ENCODE measurements at regions not wholly inside any gene's neighbourhood (a gene's known extent, or its start where the extent isn't known, plus 50 kb on each side); places are given as distances from the start of the nearest gene placed in this dataset.

- H3K9ac ChIP-seq (ENCODE audit: low read length) = no peak overlapping the region
- H3K27me3 ChIP-seq (ENCODE audit: insufficient read depth, low read length) = no peaks in the 10 kb centered on the region
- no peaks in the 10 kb centered on the region for H3K79me2 ChIP-seq (ENCODE audit: insufficient read depth, low read length)
- H4K20me1 ChIP-seq (ENCODE audit: insufficient read depth, low read length) = no peaks in the 10 kb centered on the region
- no peaks in the 10 kb centered on the region for H3F3A ChIP-seq (ENCODE audit: insufficient read depth, low read length)
- H3K27ac ChIP-seq (ENCODE audit: low read depth, low read length, poor library complexity, severe bottlenecking) = no peak overlapping the region
- H3K36me3 ChIP-seq (ENCODE audit: insufficient read depth, low read length) = no peaks in the 10 kb centered on the region
- H3K9me3 ChIP-seq (ENCODE audit: low read length) = no peaks in the 10 kb centered on the region
- no peaks in the 10 kb centered on the region for H3K9me2 ChIP-seq (ENCODE audit: low read depth, low read length)
- H2AFZ ChIP-seq (ENCODE audit: low read length) = no peak overlapping the region
- H3K4me3 ChIP-seq (ENCODE audit: low read depth, low read length, poor library complexity, severe bottlenecking) = no peak overlapping the region
- no peak overlapping the region for H3K4me2 ChIP-seq (ENCODE audit: low read length)
- no peak for TF ChIP-seq CTCF (IDR thresholded peaks at IDR 0.05; ENCODE audit: low read length)
- no peak for TF ChIP-seq EZH2 (IDR thresholded peaks at IDR 0.05; ENCODE audit: borderline replicate concordance, low read length)
- no peaks in the 10 kb centered on the region for H3K4me1 ChIP-seq (ENCODE audit: insufficient read depth, low read length, severe bottlenecking)
Measured at GRCh38 chr3:55157731-55158130, 229.9 kb upstream of the LRTM1 start.

- Histone ChIP-seq H3K4me3 (ENCODE audit: low read depth, low read length, poor library complexity, severe bottlenecking) (no peak overlapping the region), H3K36me3 (ENCODE audit: insufficient read depth, low read length) (no peaks in the 10 kb centered on the region), H3K27me3 (ENCODE audit: insufficient read depth, low read length) (no peaks in the 10 kb centered on the region), H2AFZ (ENCODE audit: low read length) (no peak overlapping the region), H3K9me2 (ENCODE audit: low read depth, low read length) (no peaks in the 10 kb centered on the region), H4K20me1 (ENCODE audit: insufficient read depth, low read length) (no peaks in the 10 kb centered on the region), H3K9me3 (ENCODE audit: low read length) (no peaks in the 10 kb centered on the region), H3F3A (ENCODE audit: insufficient read depth, low read length) (no peaks in the 10 kb centered on the region), H3K4me2 (ENCODE audit: low read length) (no peak overlapping the region), H3K79me2 (ENCODE audit: insufficient read depth, low read length) (no peaks in the 10 kb centered on the region), H3K4me1 (ENCODE audit: insufficient read depth, low read length, severe bottlenecking) (no peaks in the 10 kb centered on the region), H3K9ac (ENCODE audit: low read length) (no peak overlapping the region), H3K27ac (ENCODE audit: low read depth, low read length, poor library complexity, severe bottlenecking) (no peak overlapping the region)
- no peak for TF ChIP-seq EZH2 (IDR thresholded peaks at IDR 0.05; ENCODE audit: borderline replicate concordance, low read length)
Measured at GRCh38 chr3:55156851-55157650, 229.2 kb upstream of the LRTM1 start.

- Histone ChIP-seq H3K27me3 (ENCODE audit: insufficient read depth, low read length) (no peaks in the 10 kb centered on the region), H3K9ac (ENCODE audit: low read length) (no peak overlapping the region), H3F3A (ENCODE audit: insufficient read depth, low read length) (no peaks in the 10 kb centered on the region), H3K36me3 (ENCODE audit: insufficient read depth, low read length) (no peaks in the 10 kb centered on the region), H3K4me1 (ENCODE audit: insufficient read depth, low read length, severe bottlenecking) (no peaks in the 10 kb centered on the region), H4K20me1 (ENCODE audit: insufficient read depth, low read length) (no peaks in the 10 kb centered on the region), H3K9me2 (ENCODE audit: low read depth, low read length) (no peaks in the 10 kb centered on the region), H3K4me3 (ENCODE audit: low read depth, low read length, poor library complexity, severe bottlenecking) (no peak overlapping the region), H3K79me2 (ENCODE audit: insufficient read depth, low read length) (no peaks in the 10 kb centered on the region), H3K4me2 (ENCODE audit: low read length) (no peak overlapping the region), H2AFZ (ENCODE audit: low read length) (no peak overlapping the region), H3K9me3 (ENCODE audit: low read length) (no peaks in the 10 kb centered on the region), H3K27ac (ENCODE audit: low read depth, low read length, poor library complexity, severe bottlenecking) (no peak overlapping the region)
- TF ChIP-seq EZH2 (IDR thresholded peaks at IDR 0.05; ENCODE audit: borderline replicate concordance, low read length) (no peak), CTCF (IDR thresholded peaks at IDR 0.05; ENCODE audit: low read length) (no peak)
Measured at GRCh38 chr3:55147856-55148720, 220.2 kb upstream of the LRTM1 start.

All from OCI-LY1 (cell line).